K562 (cell line): ENCODE measurements at regions not wholly inside any gene's neighbourhood (a gene's known extent, or its start where the extent isn't known, plus 50 kb on each side); places are given as distances from the start of the nearest gene placed in this dataset.

Experiments used
- ATAC-seq: fragments of 200-7000 bp; cut with Tn5 transposase; 3 replicates; pipeline ENCODE4 v1.9.1; 2020; ENCODE audit warnings: moderate library complexity
- BruUV-seq: library from RNA; stranded (reverse); fragments of 400-500 nt; replicated peaks from 2 replicates; lab custom pipeline; 2021; lab: Mats Ljungman, UMichigan
- CTCF ChIA-PET: fragments of 300-600 bp; formaldehyde crosslinking; extraction: SDS; loops from one replicate; lab custom pipeline; 2021; ENCODE audit warnings: low intra/inter-chr PET ratio; lab: Yijun Ruan, JAX
- POLR2A ChIA-PET: fragments of 300-600, 350-650 bp; sonication (Branson Sonifier 250); formaldehyde crosslinking; extraction: SDS; loops from one replicate; lab custom pipeline; 2021; ENCODE audit warnings: antibody characterized with exemption, inconsistent platforms; lab: Yijun Ruan, JAX
- DNase-seq, 4 experiments: peaks; one replicate each; pipeline versions ENCODE4 v3.0.0 to v3.0.0-alpha.2; 2011 to 2018; ENCODE audit warnings: low spot score in 3 of 4, mixed read lengths in 3 of 4; ENCODE audit errors: extremely low read depth in 1 of 4
- FAIRE-seq: peaks from 2 replicates; lab custom pipeline; 2011; peaks lifted over from hg19 to GRCh38; lab: Jason Lieb, UNC
- H2AFZ ChIP-seq: 2 replicates; pipeline ENCODE4 v1.6.0; 2011; ENCODE audit warnings: low read depth, low read length, control low read depth, inconsistent platforms
- H3K27ac ChIP-seq: fragments of 200-600 bp; 3 replicates; pipeline ENCODE4 v1.8.0; 2011; ENCODE audit warnings: low read depth, mild to moderate bottlenecking, control low read depth, inconsistent platforms, low read length, moderate library complexity, mixed read lengths; ENCODE audit errors: extremely low read depth
- H3K27me3 ChIP-seq, 2 experiments: fragments of 300-600 bp in 1 of 2; 2 replicates in 1 of 2; 3 replicates in 1 of 2; pipeline versions ENCODE4 v1.6.0 to v1.8.0; 2011; ENCODE audit warnings: inconsistent platforms in 2 of 2, low read length in 2 of 2, mild to moderate bottlenecking in 1 of 2, mixed read lengths in 1 of 2, moderate library complexity in 1 of 2; ENCODE audit not compliant: control insufficient read depth in 2 of 2, insufficient read depth in 2 of 2
- H3K36me3 ChIP-seq: fragments of 300-600 bp; 3 replicates; pipeline ENCODE4 v1.8.0; 2011; ENCODE audit warnings: mild to moderate bottlenecking, low read length, inconsistent platforms; ENCODE audit not compliant: control insufficient read depth, insufficient read depth
- H3K4me1 ChIP-seq, 2 experiments: fragments of 200-600 bp in 1 of 2; replicated peaks in 1 of 2; 2 replicates in 1 of 2; 3 replicates in 1 of 2; pipeline versions ENCODE4 v1.5.1 to v1.8.0; 2011; ENCODE audit warnings: inconsistent platforms in 2 of 2, low read length in 2 of 2, mild to moderate bottlenecking in 1 of 2, mixed read lengths in 1 of 2, moderate library complexity in 1 of 2; ENCODE audit not compliant: control insufficient read depth in 2 of 2, insufficient read depth in 2 of 2
- H3K4me2 ChIP-seq: 2 replicates; pipeline ENCODE4 v1.6.1; 2011; ENCODE audit warnings: low read length, control low read depth, inconsistent platforms, mixed read lengths; ENCODE audit not compliant: insufficient read depth
- H3K4me3 ChIP-seq: fragments of 200-600 bp; sonication (generic), shearing (Covaris generic); 2 replicates; pipeline ENCODE4 v1.5.1; 2016; ENCODE audit warnings: control low read depth, inconsistent platforms
- H3K79me2 ChIP-seq: fragments of 200-600 bp; 3 replicates; pipeline ENCODE4 v1.8.0; 2011; ENCODE audit warnings: low read length, inconsistent platforms; ENCODE audit not compliant: control insufficient read depth, insufficient read depth
- H3K9ac ChIP-seq, 2 experiments: 2 replicates each; pipeline versions ENCODE4 v1.6.0 to v1.6.1; 2011; ENCODE audit warnings: low read depth in 2 of 2, low read length in 2 of 2, control low read depth in 1 of 2, inconsistent platforms in 1 of 2, mild to moderate bottlenecking in 1 of 2, mixed read lengths in 1 of 2; ENCODE audit not compliant: insufficient read depth in 1 of 2
- H3K9me1 ChIP-seq: one replicate; pipeline ENCODE4 v1.6.0; 2011; ENCODE audit warnings: inconsistent platforms, mild to moderate bottlenecking, low read length, moderate library complexity; ENCODE audit not compliant: control insufficient read depth, insufficient read depth
- H3K9me3 ChIP-seq: replicated peaks from 2 replicates; pipeline ENCODE4 v1.5.1; 2011; ENCODE audit warnings: low read depth, low read length, inconsistent platforms; ENCODE audit not compliant: control insufficient read depth, insufficient read depth
- H4K20me1 ChIP-seq: replicated peaks from 2 replicates; pipeline ENCODE4 v1.6.1; 2011; ENCODE audit warnings: low read length, inconsistent platforms, mixed read lengths; ENCODE audit not compliant: control insufficient read depth, insufficient read depth
- CSDE1 ChIP-seq, 2 experiments: fragments of 450-650 bp; IDR thresholded peaks; 2 replicates each; pipeline ENCODE4 v1.6.1; 2016; ENCODE audit warnings: mild to moderate bottlenecking in 1 of 2
- DDX20 ChIP-seq: fragments of 450-650 bp; IDR thresholded peaks from 2 replicates; pipeline ENCODE4 v1.6.1; 2016; ENCODE audit warnings: missing genetic modification characterization, low read depth, mild to moderate bottlenecking, missing compliant biosample characterization, moderate library complexity
- HLTF ChIP-seq: fragments of 450-650 bp; IDR thresholded peaks from 2 replicates; pipeline ENCODE4 v1.6.1; 2016
- L3MBTL2 ChIP-seq: fragments of 450-650 bp; IDR thresholded peaks from 2 replicates; pipeline ENCODE4 v1.6.1; 2016; ENCODE audit warnings: mild to moderate bottlenecking, moderate library complexity
- RBM17 ChIP-seq: fragments of 200-400 bp; formaldehyde crosslinking; IDR thresholded peaks from 2 replicates; pipeline ENCODE4 v1.6.1; 2017; ENCODE audit warnings: low read depth, mild to moderate bottlenecking, low read length, borderline replicate concordance
- SOX6 ChIP-seq: fragments of 450-650 bp; IDR thresholded peaks from 2 replicates; pipeline ENCODE4 v1.6.1; 2014; ENCODE audit warnings: mild to moderate bottlenecking
- SRSF9 ChIP-seq: fragments of 200-400 bp; formaldehyde crosslinking; IDR thresholded peaks from 2 replicates; pipeline ENCODE4 v1.6.1; 2017; ENCODE audit warnings: low read depth, low read length, borderline replicate concordance
- TCFL5 ChIP-seq: fragments of 250-450 bp; sonication (Bioruptor Pico); conservative IDR thresholded peaks from 2 replicates; pipeline ENCODE4 v1.6.1; 2021; ENCODE audit warnings: mild to moderate bottlenecking, moderate library complexity, matching md5 sums
- WGBS: fragments of 100-300 bp; shearing (Covaris generic); methylation state at CpG from one replicate; pipeline ENCODE4 v1.1.6; 2016; ENCODE audit warnings: low coverage, mixed read lengths; ENCODE audit not compliant: insufficient coverage; ENCODE audit errors: missing lambda C conversion rate; 5-methylcytosine and 5-hydroxymethylcytosine counted together
- in situ Hi-C: fragments of 300-500 bp; cut with MboI; formaldehyde crosslinking; loops from 4 replicates; pipeline ENCODE4 v1.15.0; 2018; ENCODE audit warnings: inconsistent platforms, mixed read lengths
- intact Hi-C: fragments of 100-400 bp; cut with micrococcal nuclease; formaldehyde crosslinking; loops from 2 replicates; pipeline ENCODE4 v1.14.2; 2022
- TF ChIP-seq, protein P1 (sequence below), 2 experiments: fragments of 450-650 bp in 1 of 2; IDR thresholded peaks; 2 replicates each; pipeline ENCODE4 v1.6.1; 2011 to 2017; ENCODE audit warnings: low read depth in 2 of 2, antibody characterized with exemption in 1 of 2, borderline replicate concordance in 1 of 2, low read length in 1 of 2, mild to moderate bottlenecking in 1 of 2, mixed read lengths in 1 of 2; ENCODE audit not compliant: control insufficient read depth in 1 of 2
- TF ChIP-seq, protein P2 (sequence below): sonication (generic); formaldehyde crosslinking; IDR thresholded peaks from 2 replicates; pipeline ENCODE4 v1.8.0; 2023; ENCODE audit warnings: missing genetic modification reagents, mild to moderate bottlenecking, borderline replicate concordance

DNA sequence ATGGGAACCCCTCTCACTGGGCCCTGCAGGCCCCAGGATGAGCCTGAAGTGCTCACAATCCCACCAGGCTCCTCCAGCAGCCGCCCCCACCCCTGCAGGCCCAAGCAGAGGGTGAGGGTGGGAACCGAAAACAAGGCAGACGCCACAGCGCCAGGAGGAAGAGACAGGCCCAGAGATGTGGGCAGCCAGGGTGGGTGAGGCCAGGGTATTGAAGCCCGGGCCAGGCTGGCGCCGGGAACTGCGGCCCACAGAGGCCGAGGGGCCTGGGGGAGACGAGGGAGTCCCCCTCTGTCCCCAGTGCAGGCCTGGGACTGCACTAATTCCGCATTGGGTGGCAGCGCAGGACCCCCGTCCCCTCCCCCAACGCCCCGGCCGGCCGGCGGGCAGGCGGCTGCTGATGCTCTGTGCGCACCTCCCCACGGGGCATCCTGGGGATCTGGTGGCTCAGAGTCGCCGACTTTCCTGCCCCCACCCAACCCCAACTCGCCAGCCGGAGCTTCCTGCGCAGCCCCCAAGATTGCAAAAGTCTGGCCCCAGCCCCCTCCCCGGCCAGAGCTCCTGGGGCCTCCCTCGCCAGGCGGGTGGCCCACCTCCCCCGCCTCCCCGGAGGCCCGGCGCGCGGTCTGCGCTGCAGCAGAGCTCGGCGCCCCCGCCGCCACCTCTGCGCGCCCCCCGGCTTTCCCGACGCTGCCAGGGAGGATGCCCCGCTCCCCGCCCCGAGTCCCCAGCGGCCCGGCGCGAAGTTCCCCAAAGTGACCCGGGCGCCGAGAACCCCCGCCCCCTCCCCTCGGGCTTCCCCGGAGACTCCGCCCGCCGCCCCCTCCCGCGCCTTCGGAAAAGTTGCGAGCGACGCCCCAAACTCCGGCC lies 107.8 kb downstream of the ENGASE start (continued):
- TF ChIP-seq, protein P1, sequence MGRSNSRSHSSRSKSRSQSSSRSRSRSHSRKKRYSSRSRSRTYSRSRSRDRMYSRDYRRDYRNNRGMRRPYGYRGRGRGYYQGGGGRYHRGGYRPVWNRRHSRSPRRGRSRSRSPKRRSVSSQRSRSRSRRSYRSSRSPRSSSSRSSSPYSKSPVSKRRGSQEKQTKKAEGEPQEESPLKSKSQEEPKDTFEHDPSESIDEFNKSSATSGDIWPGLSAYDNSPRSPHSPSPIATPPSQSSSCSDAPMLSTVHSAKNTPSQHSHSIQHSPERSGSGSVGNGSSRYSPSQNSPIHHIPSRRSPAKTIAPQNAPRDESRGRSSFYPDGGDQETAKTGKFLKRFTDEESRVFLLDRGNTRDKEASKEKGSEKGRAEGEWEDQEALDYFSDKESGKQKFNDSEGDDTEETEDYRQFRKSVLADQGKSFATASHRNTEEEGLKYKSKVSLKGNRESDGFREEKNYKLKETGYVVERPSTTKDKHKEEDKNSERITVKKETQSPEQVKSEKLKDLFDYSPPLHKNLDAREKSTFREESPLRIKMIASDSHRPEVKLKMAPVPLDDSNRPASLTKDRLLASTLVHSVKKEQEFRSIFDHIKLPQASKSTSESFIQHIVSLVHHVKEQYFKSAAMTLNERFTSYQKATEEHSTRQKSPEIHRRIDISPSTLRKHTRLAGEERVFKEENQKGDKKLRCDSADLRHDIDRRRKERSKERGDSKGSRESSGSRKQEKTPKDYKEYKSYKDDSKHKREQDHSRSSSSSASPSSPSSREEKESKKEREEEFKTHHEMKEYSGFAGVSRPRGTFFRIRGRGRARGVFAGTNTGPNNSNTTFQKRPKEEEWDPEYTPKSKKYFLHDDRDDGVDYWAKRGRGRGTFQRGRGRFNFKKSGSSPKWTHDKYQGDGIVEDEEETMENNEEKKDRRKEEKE (IDR thresholded peaks at IDR 0.05; ENCODE audit: borderline replicate concordance in 1 of 2, control insufficient read depth in 1 of 2, low read depth in 2 of 2, low read length in 1 of 2), result no peak
- TF ChIP-seq SRSF9 (no peak), SOX6 (no peak)

DNA sequence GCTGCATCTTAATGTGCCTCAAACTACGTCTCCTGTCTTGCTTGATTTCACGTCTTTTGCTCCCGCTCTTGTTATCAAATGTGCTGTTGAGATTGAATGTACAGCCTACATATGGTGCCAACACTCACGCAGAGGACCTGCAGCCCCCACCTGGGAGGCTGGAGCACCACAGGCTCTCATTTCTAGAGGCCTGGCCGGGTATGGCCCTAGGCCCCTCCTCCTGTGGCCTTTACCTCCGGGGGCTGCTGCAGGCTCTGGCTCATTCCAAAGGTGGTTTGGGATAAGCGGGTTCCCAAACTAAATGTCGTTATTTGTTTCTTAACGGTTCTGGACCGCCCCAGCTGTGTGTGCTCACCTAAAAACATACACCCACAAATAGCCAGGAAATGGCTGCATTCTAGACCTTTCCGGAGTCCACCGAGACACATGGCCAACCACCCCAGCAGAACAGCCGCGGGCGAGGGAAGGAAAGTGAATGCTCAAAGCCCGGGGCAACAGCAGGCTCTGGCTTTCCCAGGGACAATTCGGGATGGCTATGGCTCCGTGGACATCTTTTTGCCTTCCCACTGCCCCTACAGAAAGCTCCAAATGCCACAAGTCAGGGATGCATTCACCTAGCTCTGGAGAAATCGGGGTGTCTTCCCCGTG lies 105.9 kb downstream of the ENGASE start:
- no peak overlapping the region for H3K4me3 ChIP-seq
- H3K36me3 ChIP-seq, result no peaks in the 10 kb centered on the region
- peaks cover 38 to 82% of the 10 kb centered on the region in 2 experiments for H3K27me3 ChIP-seq
- in situ Hi-C loops, result no loop called here
- no peak overlapping the region for H3K4me2 ChIP-seq
- H2AFZ ChIP-seq, result no peak overlapping the region
- no peaks in the 10 kb centered on the region for H3K9me3 ChIP-seq
- H3K9me1 ChIP-seq, result no peaks in the 10 kb centered on the region
- 6% methylated on average over 18 of the region's 20 CpGs for WGBS
- CTCF ChIA-PET, result no interaction called here
- FAIRE-seq (no peak), ATAC-seq (no peak), DNase-seq (no peak)
- H4K20me1 ChIP-seq, result peaks cover 29% of the 10 kb centered on the region
- H3K4me1 ChIP-seq, result peaks cover 0 to 6% of the 10 kb centered on the region in 2 experiments; a peak in 2 of 5 replicates
- no TSS peak for BruUV-seq
- H3K27ac ChIP-seq, result no peak overlapping the region
- H3K79me2 ChIP-seq, result no peaks in the 10 kb centered on the region
- POLR2A ChIA-PET, result interaction anchor here (0.6 to 0.7 kb wide), 2 partner anchors 346 to 593 kb away, joined by 3 read pairs; no protein-coding TSS in a partner anchor
- intact Hi-C loops, result no loop called here
- H3K9ac ChIP-seq, result no peak overlapping the region
- TF ChIP-seq DDX20 (no peak), TCFL5 (CRISPR knock-in tag) (no peak), RBM17 (no peak), HLTF (no peak), L3MBTL2 (no peak), CSDE1 (IDR thresholded peaks at IDR 0.05) (no peak)
- TF ChIP-seq, protein P2, sequence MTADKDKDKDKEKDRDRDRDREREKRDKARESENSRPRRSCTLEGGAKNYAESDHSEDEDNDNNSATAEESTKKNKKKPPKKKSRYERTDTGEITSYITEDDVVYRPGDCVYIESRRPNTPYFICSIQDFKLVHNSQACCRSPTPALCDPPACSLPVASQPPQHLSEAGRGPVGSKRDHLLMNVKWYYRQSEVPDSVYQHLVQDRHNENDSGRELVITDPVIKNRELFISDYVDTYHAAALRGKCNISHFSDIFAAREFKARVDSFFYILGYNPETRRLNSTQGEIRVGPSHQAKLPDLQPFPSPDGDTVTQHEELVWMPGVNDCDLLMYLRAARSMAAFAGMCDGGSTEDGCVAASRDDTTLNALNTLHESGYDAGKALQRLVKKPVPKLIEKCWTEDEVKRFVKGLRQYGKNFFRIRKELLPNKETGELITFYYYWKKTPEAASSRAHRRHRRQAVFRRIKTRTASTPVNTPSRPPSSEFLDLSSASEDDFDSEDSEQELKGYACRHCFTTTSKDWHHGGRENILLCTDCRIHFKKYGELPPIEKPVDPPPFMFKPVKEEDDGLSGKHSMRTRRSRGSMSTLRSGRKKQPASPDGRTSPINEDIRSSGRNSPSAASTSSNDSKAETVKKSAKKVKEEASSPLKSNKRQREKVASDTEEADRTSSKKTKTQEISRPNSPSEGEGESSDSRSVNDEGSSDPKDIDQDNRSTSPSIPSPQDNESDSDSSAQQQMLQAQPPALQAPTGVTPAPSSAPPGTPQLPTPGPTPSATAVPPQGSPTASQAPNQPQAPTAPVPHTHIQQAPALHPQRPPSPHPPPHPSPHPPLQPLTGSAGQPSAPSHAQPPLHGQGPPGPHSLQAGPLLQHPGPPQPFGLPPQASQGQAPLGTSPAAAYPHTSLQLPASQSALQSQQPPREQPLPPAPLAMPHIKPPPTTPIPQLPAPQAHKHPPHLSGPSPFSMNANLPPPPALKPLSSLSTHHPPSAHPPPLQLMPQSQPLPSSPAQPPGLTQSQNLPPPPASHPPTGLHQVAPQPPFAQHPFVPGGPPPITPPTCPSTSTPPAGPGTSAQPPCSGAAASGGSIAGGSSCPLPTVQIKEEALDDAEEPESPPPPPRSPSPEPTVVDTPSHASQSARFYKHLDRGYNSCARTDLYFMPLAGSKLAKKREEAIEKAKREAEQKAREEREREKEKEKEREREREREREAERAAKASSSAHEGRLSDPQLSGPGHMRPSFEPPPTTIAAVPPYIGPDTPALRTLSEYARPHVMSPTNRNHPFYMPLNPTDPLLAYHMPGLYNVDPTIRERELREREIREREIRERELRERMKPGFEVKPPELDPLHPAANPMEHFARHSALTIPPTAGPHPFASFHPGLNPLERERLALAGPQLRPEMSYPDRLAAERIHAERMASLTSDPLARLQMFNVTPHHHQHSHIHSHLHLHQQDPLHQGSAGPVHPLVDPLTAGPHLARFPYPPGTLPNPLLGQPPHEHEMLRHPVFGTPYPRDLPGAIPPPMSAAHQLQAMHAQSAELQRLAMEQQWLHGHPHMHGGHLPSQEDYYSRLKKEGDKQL (CRISPR knock-in tag), result no peak
